ENCODE measurements at regions not wholly inside any gene's neighbourhood (a gene's known extent, or its start where the extent isn't known, plus 50 kb on each side); places are given as distances from the start of the nearest gene placed in this dataset.
"Not testable (repeated sequence)": the region's sequence is repeated elsewhere in the genome, so short reads cannot be mapped to it uniquely, and the experiment has no call there.

DNA sequence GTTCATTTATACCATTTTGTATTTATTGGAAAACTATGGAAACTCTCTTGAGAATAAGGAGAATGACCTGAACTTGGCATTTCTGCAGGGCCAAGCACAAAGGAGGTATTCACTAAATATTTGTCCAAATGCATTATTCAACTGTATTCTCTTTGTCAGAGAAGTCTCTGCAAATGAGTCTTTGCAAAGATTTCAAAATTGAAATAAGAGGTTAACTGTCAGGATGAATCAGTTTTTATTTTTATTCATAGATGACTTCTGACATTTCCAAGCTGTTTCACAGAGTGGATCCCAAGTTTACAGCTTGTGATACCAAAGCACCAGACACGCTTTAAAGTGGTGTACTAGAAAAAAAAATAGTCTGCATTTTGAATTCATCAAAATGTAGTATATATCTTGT lies 131.6 kb downstream of the UTRN start:
- Histone ChIP-seq H3K27me3 (ENCODE audit: control insufficient read depth, insufficient read depth, low read length) (no peaks in the 10 kb centered on the region), H3K4me3 (ENCODE audit: low read length) (no peak overlapping the region), H3K9me3 (ENCODE audit: control insufficient read depth, low read length) (no peaks in the 10 kb centered on the region), H3K36me3 (ENCODE audit: control insufficient read depth, insufficient read depth, low read length) (no peaks in the 10 kb centered on the region), H3K4me1 (ENCODE audit: control insufficient read depth, insufficient read depth, low read length) (peaks cover 26% of the 10 kb centered on the region), H3K9ac (ENCODE audit: low read length) (no peak overlapping the region)

DNA sequence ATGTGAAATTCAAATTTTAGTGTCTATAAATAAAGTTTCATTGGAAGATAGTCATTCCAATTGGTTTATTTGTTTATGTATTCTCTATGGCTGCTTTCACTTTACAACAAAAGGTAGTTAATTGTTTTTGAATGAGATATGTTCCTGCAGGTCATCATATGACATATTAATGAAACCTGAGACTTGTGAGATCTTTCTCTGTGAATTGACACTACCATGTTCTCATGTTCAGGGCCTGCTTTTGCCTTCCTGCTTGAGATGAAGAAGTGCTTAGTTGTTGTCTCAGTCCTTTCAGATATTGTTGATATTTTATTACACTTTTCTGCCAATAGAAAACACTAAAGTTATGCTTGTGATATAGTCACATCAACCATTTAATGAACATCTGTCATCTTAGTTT lies 132.5 kb downstream of the UTRN start:
- no peak overlapping the region for H3K9ac ChIP-seq (ENCODE audit: low read length)
- peaks cover 24% of the 10 kb centered on the region for H3K4me1 ChIP-seq (ENCODE audit: control insufficient read depth, insufficient read depth, low read length)
- no peaks in the 10 kb centered on the region for H3K9me3 ChIP-seq (ENCODE audit: control insufficient read depth, low read length)
- no peaks in the 10 kb centered on the region for H3K36me3 ChIP-seq (ENCODE audit: control insufficient read depth, insufficient read depth, low read length)
- no peaks in the 10 kb centered on the region for H3K27me3 ChIP-seq (ENCODE audit: control insufficient read depth, insufficient read depth, low read length)
- no peak overlapping the region for H3K4me3 ChIP-seq (ENCODE audit: low read length)

DNA sequence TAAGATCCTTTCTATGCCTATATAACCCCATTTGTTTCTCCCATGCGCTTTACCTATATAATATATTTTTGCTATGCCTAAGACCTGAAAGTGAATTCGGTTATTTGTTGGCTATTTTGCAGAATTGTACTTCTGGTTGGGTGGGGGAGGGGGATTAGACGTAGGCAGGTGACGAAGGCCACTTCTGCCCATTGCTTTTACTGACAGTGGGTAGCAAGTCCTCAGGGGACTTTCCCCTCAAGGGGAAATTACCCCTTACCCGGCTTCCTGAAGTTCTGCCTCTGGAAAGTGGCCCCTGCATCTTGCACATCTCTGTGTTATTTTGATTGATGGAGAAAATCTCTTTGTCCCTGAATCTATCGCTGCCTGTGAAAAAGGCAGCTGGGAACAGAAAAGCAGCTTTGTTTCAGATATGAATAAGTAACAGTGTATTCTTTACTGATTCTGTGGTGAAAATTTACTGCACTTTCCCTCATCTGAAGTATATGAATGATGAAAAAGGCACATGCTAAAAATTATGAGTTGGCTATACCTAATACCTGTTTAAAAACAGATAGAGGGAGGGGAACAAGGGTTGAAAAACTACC lies 133.9 kb downstream of the UTRN start:
- H3K36me3 ChIP-seq (ENCODE audit: control insufficient read depth, insufficient read depth, low read length) = no peaks in the 10 kb centered on the region
- no peaks in the 10 kb centered on the region for H3K27me3 ChIP-seq (ENCODE audit: control insufficient read depth, insufficient read depth, low read length)
- no peak overlapping the region for H3K4me3 ChIP-seq (ENCODE audit: low read length)
- H3K4me1 ChIP-seq (ENCODE audit: control insufficient read depth, insufficient read depth, low read length) = peaks cover 26% of the 10 kb centered on the region
- H3K9ac ChIP-seq (ENCODE audit: low read length) = no peak overlapping the region
- no peaks in the 10 kb centered on the region for H3K9me3 ChIP-seq (ENCODE audit: control insufficient read depth, low read length)

DNA sequence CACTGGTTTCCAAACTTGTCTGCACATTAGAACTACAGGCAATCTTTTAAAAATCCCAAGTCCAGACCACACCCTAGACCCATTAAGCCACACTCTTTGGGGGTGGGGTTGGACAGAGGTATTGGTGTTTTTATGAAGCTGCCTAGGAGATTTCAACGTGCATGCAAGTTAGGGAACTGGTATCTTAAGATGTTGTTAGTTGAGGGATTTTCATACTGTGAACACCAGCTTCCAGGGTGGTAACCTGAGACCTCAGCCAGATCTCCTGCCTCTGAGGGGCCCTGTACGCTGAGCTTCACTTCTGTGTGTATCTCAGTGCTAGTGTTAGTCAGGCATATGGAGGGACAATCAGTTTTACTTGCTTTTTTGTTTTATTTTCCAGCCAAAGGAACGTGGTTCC lies 138.0 kb downstream of the UTRN start:
- Histone ChIP-seq H3K4me3 (ENCODE audit: low read length) (no peak overlapping the region), H3K4me1 (ENCODE audit: control insufficient read depth, insufficient read depth, low read length) (peaks cover 8% of the 10 kb centered on the region), H3K27me3 (ENCODE audit: control insufficient read depth, insufficient read depth, low read length) (no peaks in the 10 kb centered on the region), H3K9ac (ENCODE audit: low read length) (no peak overlapping the region), H3K9me3 (ENCODE audit: control insufficient read depth, low read length) (no peaks in the 10 kb centered on the region), H3K36me3 (ENCODE audit: control insufficient read depth, insufficient read depth, low read length) (no peaks in the 10 kb centered on the region)

DNA sequence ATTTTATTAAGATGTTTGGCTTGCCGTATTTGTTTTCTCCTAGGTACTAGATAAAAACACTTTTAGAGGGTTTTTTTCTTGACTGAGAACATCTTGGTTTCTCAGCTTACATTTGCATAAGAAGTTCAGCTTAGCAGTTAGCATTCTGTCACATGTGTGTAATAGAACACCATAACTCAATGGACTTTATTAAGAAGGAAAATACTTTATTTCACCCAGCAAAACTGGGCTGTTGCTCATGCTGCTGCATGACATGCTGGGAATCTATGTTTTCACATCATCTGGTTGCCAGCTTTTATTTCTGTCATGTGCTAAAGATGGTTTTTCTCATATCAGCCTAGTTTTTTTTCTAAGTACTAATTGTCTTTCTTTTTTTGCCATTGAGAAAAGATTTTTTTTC lies 144.6 kb downstream of the UTRN start:
- Histone ChIP-seq H3K9me3 (ENCODE audit: control insufficient read depth, low read length) (no peaks in the 10 kb centered on the region), H3K4me1 (ENCODE audit: control insufficient read depth, insufficient read depth, low read length) (no peaks in the 10 kb centered on the region), H3K4me3 (ENCODE audit: low read length) (no peak overlapping the region), H3K36me3 (ENCODE audit: control insufficient read depth, insufficient read depth, low read length) (no peaks in the 10 kb centered on the region), H3K9ac (ENCODE audit: low read length) (no peak overlapping the region), H3K27me3 (ENCODE audit: control insufficient read depth, insufficient read depth, low read length) (no peaks in the 10 kb centered on the region)

DNA sequence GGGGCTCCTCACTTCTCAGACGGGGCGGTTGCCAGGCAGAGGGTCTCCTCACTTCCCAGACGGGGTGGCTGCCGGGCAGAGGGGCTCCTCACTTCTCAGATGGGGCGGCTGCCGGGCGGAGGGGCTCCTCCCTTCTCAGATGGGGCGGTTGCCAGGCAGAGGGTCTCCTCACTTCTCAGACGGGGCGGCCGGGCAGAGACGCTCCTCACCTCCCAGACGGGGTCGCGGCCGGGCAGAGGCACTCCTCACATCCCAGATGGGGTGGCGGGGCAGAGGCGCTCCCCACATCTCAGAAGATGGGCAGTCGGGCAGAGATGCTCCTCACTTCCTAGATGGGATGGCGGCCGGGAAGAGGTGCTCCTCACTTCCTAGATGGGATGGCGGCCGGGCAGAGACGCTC lies 148.3 kb downstream of the UTRN start:
- H3K27me3 ChIP-seq (ENCODE audit: control insufficient read depth, insufficient read depth, low read length); H3K9me3 ChIP-seq (ENCODE audit: control insufficient read depth, low read length); H3K36me3 ChIP-seq (ENCODE audit: control insufficient read depth, insufficient read depth, low read length): not testable (repeated sequence)

DNA sequence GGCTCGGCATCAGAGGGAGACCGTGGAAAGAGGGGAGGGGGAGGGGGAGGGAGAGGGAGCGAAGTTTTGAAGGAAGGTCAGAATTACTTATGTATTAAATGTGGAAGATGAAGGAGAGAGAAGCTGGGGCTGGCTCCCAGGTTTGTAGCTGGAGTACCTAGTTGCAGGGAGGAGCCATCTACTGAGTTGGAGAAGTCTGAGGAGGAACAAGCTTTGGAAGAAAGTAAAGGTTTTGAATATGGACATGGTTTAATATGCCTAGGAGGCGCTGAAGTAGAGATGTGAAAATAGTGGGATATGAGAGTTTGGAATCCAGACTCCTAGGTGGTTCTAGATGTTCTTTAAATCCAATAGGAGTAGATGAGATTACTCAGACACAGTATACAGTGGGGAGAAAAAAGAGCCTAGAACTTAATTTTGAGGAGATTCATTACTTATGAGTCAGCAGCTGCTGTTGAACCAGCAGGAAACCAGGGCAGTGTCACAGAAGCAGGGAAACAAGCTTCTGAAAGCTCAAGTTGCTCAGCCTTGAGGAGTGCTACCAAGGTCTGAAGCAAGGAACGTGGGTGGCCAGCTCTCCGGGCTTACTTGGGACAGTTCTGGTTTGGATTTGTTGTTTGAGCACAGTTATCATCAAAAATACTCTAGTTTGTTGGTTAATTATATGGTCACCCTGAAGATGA lies 149.3 kb downstream of the UTRN start:
- Histone ChIP-seq H3K9me3 (ENCODE audit: control insufficient read depth, low read length) (no peaks in the 10 kb centered on the region), H3K4me1 (ENCODE audit: control insufficient read depth, insufficient read depth, low read length) (peaks cover 5% of the 10 kb centered on the region), H3K36me3 (ENCODE audit: control insufficient read depth, insufficient read depth, low read length) (peaks cover 4% of the 10 kb centered on the region), H3K9ac (ENCODE audit: low read length) (no peak overlapping the region), H3K4me3 (ENCODE audit: low read length) (no peak overlapping the region), H3K27me3 (ENCODE audit: control insufficient read depth, insufficient read depth, low read length) (no peaks in the 10 kb centered on the region)

More for the DNA sequence above, 148.3 kb downstream of the UTRN start:
- not testable (repeated sequence) for H3K4me1 ChIP-seq (ENCODE audit: control insufficient read depth, insufficient read depth, low read length); H3K9ac ChIP-seq (ENCODE audit: low read length); H3K4me3 ChIP-seq (ENCODE audit: low read length)

DNA sequence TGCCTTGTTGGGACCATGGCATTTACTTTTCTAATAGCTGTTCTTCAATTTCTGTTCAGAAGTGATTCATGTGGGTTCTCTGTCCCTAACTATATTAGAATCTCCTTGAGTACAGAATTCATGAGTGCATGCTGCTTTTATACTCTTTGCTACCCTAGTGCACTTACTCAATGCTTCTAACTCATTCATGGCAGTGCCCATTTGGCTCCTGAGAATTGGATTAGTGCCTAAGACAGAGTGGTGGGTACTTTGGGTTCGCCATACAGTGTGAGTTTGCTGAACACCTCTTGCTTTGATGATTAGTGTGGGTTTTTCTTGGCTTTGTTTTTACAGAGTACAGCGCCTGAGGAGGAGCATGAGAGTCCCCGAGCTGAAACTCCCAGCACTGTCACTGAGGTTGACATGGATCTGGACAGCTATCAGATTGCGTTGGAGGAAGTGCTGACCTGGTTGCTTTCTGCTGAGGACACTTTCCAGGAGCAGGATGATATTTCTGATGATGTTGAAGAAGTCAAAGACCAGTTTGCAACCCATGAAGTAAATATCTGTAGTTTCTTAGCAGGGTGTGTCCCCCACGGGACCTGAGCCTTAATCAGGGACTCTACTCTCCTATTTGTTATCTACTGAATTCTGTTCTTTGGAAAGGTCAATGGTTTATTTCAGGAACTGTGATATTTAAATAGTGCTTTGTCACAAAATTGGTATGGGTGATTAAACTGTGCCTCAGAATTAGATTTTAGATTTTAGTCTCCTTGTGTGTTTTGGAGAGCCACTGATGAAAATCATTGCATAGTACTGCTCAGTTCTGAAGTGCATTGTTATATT lies 150.7 kb downstream of the UTRN start:
- Histone ChIP-seq H3K9ac (ENCODE audit: low read length) (no peak overlapping the region), H3K4me1 (ENCODE audit: control insufficient read depth, insufficient read depth, low read length) (peaks cover 5% of the 10 kb centered on the region), H3K36me3 (ENCODE audit: control insufficient read depth, insufficient read depth, low read length) (peaks cover 4% of the 10 kb centered on the region), H3K4me3 (ENCODE audit: low read length) (no peak overlapping the region), H3K9me3 (ENCODE audit: control insufficient read depth, low read length) (no peaks in the 10 kb centered on the region), H3K27me3 (ENCODE audit: control insufficient read depth, insufficient read depth, low read length) (no peaks in the 10 kb centered on the region)

DNA sequence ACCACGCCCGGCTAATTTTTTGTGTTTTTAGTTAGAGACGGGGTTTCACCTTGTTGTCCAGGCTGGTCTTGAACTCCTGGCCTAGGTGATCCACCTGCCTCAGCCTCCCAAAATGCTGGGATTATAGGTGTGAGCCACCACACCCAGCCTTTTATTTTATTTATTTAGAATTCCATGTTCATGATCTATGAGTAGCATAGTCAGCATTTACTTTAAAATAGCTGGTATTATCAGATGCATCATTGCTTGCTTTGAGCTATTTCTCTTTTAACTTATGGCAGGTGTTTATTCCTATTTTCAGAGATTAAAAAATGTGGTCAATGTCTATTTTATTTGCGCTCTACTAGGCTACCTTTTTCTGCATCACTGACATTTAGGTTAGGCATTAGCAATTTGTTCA lies 152.0 kb downstream of the UTRN start:
- no peaks in the 10 kb centered on the region for H3K9me3 ChIP-seq (ENCODE audit: control insufficient read depth, low read length)
- peaks cover 4% of the 10 kb centered on the region for H3K36me3 ChIP-seq (ENCODE audit: control insufficient read depth, insufficient read depth, low read length)
- H3K9ac ChIP-seq (ENCODE audit: low read length) = no peak overlapping the region
- no peak overlapping the region for H3K4me3 ChIP-seq (ENCODE audit: low read length)
- H3K27me3 ChIP-seq (ENCODE audit: control insufficient read depth, insufficient read depth, low read length) = no peaks in the 10 kb centered on the region
- H3K4me1 ChIP-seq (ENCODE audit: control insufficient read depth, insufficient read depth, low read length) = peaks cover 5% of the 10 kb centered on the region

DNA sequence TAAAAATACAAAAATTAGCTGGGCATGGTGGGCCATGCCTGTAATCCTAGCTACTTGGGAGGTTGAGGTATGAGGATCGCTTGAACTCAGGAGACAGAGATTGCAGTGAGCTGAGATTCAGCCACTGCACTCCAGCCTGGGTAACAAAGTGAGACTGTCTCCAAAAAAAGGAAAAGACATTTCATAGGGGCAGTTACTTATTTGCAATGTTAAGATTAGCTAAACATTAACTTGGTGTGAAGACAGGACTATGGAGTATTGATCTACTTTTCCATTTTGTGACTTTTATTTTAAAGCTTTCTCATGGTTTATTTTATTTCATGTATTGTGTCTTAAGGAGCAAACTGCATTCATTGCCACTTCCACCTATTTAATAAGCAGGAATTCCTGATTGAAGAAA lies 153.0 kb downstream of the UTRN start:
- no peaks in the 10 kb centered on the region for H3K9me3 ChIP-seq (ENCODE audit: control insufficient read depth, low read length)
- no peaks in the 10 kb centered on the region for H3K27me3 ChIP-seq (ENCODE audit: control insufficient read depth, insufficient read depth, low read length)
- no peak overlapping the region for H3K4me3 ChIP-seq (ENCODE audit: low read length)
- peaks cover 4% of the 10 kb centered on the region for H3K36me3 ChIP-seq (ENCODE audit: control insufficient read depth, insufficient read depth, low read length)
- peaks cover 5% of the 10 kb centered on the region for H3K4me1 ChIP-seq (ENCODE audit: control insufficient read depth, insufficient read depth, low read length)
- no peak overlapping the region for H3K9ac ChIP-seq (ENCODE audit: low read length)

DNA sequence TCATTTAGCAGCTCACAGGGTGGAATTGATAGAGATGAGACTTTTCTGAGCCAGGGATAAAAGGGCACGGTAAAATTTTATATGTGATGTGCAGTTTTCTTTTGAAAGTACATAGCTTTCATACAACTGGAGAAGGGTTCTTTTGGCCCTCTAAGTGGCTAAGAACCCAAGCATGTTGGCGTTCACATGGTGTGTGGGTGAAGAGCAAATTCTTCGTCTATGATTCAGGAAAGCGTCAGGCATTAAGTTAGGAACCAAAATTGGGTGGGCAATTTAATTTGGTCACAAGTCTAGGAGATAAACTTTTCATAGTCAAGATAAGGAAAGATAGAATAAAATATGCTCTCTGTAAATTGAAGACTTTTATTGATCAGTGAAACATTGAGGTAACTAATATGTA lies 153.9 kb downstream of the UTRN start:
- no peak overlapping the region for H3K4me3 ChIP-seq (ENCODE audit: low read length)
- peaks cover 5% of the 10 kb centered on the region for H3K4me1 ChIP-seq (ENCODE audit: control insufficient read depth, insufficient read depth, low read length)
- no peaks in the 10 kb centered on the region for H3K27me3 ChIP-seq (ENCODE audit: control insufficient read depth, insufficient read depth, low read length)
- H3K36me3 ChIP-seq (ENCODE audit: control insufficient read depth, insufficient read depth, low read length) = peaks cover 4% of the 10 kb centered on the region
- H3K9me3 ChIP-seq (ENCODE audit: control insufficient read depth, low read length) = no peaks in the 10 kb centered on the region
- H3K9ac ChIP-seq (ENCODE audit: low read length) = no peak overlapping the region

DNA sequence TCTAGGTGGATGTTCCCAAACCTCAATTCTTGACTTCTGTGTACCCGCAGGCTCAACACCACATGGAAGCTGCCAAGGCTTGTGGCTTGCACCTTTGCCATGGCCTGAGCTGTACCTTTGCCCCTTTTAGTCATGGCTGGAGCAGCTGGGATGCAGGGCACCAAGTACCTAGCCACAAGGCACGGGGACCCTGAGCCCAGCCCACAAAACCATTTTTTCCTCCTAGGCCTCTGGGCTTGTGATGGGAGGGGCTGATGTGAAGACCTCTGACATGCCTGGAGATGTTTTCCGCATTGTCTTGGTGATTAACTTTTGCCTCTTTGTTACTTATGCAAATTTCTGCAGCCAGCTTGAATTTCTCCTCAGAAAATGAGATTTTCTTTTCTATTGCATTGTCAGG lies 156.7 kb downstream of the UTRN start:
- H3K27me3 ChIP-seq (ENCODE audit: control insufficient read depth, insufficient read depth, low read length); H3K9me3 ChIP-seq (ENCODE audit: control insufficient read depth, low read length); H3K9ac ChIP-seq (ENCODE audit: low read length); H3K4me3 ChIP-seq (ENCODE audit: low read length); H3K36me3 ChIP-seq (ENCODE audit: control insufficient read depth, insufficient read depth, low read length); H3K4me1 ChIP-seq (ENCODE audit: control insufficient read depth, insufficient read depth, low read length): not testable (repeated sequence)

Measured in mucosa of stomach (tissue), 1 donor.